ENCODE measurements at regions not wholly inside any gene's neighbourhood (a gene's known extent, or its start where the extent isn't known, plus 50 kb on each side); places are given as distances from the start of the nearest gene placed in this dataset.

DNA sequence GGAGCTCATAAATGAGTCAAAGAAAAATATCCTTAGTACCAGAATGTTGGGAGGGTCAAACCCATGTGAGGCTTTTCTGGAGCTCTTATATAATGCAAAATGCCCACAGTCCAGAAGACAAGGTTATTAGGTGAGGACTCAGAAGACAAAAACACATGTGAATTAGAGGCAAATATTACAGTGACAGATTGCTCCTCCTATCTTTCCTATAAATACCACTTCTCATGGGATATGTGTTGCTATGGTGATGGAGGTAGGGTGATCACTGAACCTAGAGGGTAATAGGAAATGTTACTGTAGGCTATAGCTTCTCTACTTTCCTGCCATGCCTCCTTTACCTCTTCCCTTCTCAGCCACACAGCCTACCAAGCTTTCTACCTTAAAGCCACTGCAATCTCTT is 264.6 kb downstream of the SEC61B start:
- no peaks in the 10 kb centered on the region for H4K20me1 ChIP-seq (ENCODE audit: control insufficient read depth, insufficient read depth, insufficient read length)
- H3K4me2 ChIP-seq (ENCODE audit: insufficient read depth, insufficient read length, low read length), result no peak overlapping the region
- no peak overlapping the region for H2AK5ac ChIP-seq (ENCODE audit: insufficient read length, low read length)
- H3K4me1 Mint-ChIP-seq, result peaks cover 31 to 41% of the 10 kb centered on the region in 2 experiments
- no peak overlapping the region for H4K5ac ChIP-seq (ENCODE audit: insufficient read length, low read depth, low read length)
- H3K9me3 ChIP-seq (ENCODE audit: control insufficient read depth, low read depth, low read length), result no peaks in the 10 kb centered on the region
- H2BK5ac ChIP-seq (ENCODE audit: insufficient read length, low read length), result no peak overlapping the region
- H2BK12ac ChIP-seq (ENCODE audit: insufficient read length, low read depth, low read length), result no peak overlapping the region
- H3K9me3 Mint-ChIP-seq, result no peaks in the 10 kb centered on the region
- no peak overlapping the region for H2BK20ac ChIP-seq (ENCODE audit: low read depth, low read length, poor library complexity, severe bottlenecking)
- no peak overlapping the region for H2BK15ac ChIP-seq (ENCODE audit: low read depth, low read length)
- H3K23me2 ChIP-seq (ENCODE audit: insufficient read length, low read depth, low read length, poor library complexity, severe bottlenecking), result no peaks in the 10 kb centered on the region
- H3K4me3 Mint-ChIP-seq, result no peak overlapping the region
- H3K56ac ChIP-seq (ENCODE audit: insufficient read length, low read depth, low read length), result no peak overlapping the region
- no peak overlapping the region for H3K27ac Mint-ChIP-seq
- no peaks in the 10 kb centered on the region for H3K36me3 Mint-ChIP-seq (ENCODE audit: insufficient read depth in 1 of 3, low read depth in 3 of 3)
- no peaks in the 10 kb centered on the region for H3K79me2 ChIP-seq (ENCODE audit: insufficient read depth, low read length)
- peaks cover 11% of the 10 kb centered on the region for H3K4me1 ChIP-seq (ENCODE audit: insufficient read depth, low read length)
- no peak overlapping the region for H3T11ph ChIP-seq (ENCODE audit: low read length)
- no peak overlapping the region for H2AFZ ChIP-seq (ENCODE audit: low read length)
- no peak for DNase-seq
- no peak overlapping the region for H4K91ac ChIP-seq (ENCODE audit: insufficient read length, low read depth, low read length)
- no peaks in the 10 kb centered on the region for H3K79me1 ChIP-seq (ENCODE audit: insufficient read depth, low read depth, low read length, poor library complexity, severe bottlenecking)
- H3K27me3 ChIP-seq (ENCODE audit: insufficient read depth, low read length), result no peaks in the 10 kb centered on the region
- no peak overlapping the region for H3K4ac ChIP-seq (ENCODE audit: low read depth, low read length)
- TF ChIP-seq, protein P1, sequence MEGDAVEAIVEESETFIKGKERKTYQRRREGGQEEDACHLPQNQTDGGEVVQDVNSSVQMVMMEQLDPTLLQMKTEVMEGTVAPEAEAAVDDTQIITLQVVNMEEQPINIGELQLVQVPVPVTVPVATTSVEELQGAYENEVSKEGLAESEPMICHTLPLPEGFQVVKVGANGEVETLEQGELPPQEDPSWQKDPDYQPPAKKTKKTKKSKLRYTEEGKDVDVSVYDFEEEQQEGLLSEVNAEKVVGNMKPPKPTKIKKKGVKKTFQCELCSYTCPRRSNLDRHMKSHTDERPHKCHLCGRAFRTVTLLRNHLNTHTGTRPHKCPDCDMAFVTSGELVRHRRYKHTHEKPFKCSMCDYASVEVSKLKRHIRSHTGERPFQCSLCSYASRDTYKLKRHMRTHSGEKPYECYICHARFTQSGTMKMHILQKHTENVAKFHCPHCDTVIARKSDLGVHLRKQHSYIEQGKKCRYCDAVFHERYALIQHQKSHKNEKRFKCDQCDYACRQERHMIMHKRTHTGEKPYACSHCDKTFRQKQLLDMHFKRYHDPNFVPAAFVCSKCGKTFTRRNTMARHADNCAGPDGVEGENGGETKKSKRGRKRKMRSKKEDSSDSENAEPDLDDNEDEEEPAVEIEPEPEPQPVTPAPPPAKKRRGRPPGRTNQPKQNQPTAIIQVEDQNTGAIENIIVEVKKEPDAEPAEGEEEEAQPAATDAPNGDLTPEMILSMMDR (conservative IDR thresholded peaks at IDR 0.05), result no peak
- H2BK120ac ChIP-seq (ENCODE audit: low read depth, low read length, poor library complexity, severe bottlenecking), result no peak overlapping the region
- H3K18ac ChIP-seq (ENCODE audit: insufficient read length, low read depth, low read length), result no peak overlapping the region
- H3K27me3 Mint-ChIP-seq (ENCODE audit: low read depth), result peaks cover 5% of the 10 kb centered on the region
- no peak overlapping the region for H3K14ac ChIP-seq (ENCODE audit: insufficient read depth, low read length)
- no peak overlapping the region for H3K9ac ChIP-seq (ENCODE audit: extremely low read depth, insufficient read length, low read length)
- no peak overlapping the region for H3K27ac ChIP-seq (ENCODE audit: insufficient read length, low read depth, low read length)
- H4K8ac ChIP-seq (replicated peaks; ENCODE audit: insufficient read length, low read depth, low read length), result no peak overlapping the region
- H3K23ac ChIP-seq (ENCODE audit: insufficient read length, low read depth, low read length), result no peak overlapping the region
